K562 (cell line): ENCODE measurements at regions not wholly inside any gene's neighbourhood (a gene's known extent, or its start where the extent isn't known, plus 50 kb on each side); places are given as distances from the start of the nearest gene placed in this dataset.

Source experiments
- CSDE1 ChIP-seq, 2 experiments: fragments of 450-650 bp; IDR thresholded peaks; 2 replicates each; pipeline ENCODE4 v1.6.1; 2016; ENCODE audit warnings: mild to moderate bottlenecking in 1 of 2
- FIP1L1 ChIP-seq: fragments of 200-400 bp; formaldehyde crosslinking; IDR thresholded peaks from 2 replicates; pipeline ENCODE4 v1.6.1; 2018; ENCODE audit warnings: mild to moderate bottlenecking, low read depth, low read length; ENCODE audit not compliant: poor library complexity, severe bottlenecking
- GTF2B ChIP-seq: IDR thresholded peaks from 2 replicates; pipeline ENCODE4 v1.6.1; 2011; ENCODE audit not compliant: insufficient read length; ENCODE audit errors: extremely low read depth
- IRF1 ChIP-seq: sonication (generic); formaldehyde crosslinking; IDR thresholded peaks from 2 replicates; pipeline ENCODE4 v1.8.0; 2022; ENCODE audit warnings: missing genetic modification reagents, mild to moderate bottlenecking, borderline replicate concordance
- MYBL2 ChIP-seq, 2 experiments: fragments of 450-650 bp in 1 of 2; sonication (generic) in 1 of 2; formaldehyde crosslinking in 1 of 2; IDR thresholded peaks; 2 replicates each; pipeline versions ENCODE4 v1.6.1 to v1.8.1; 2017 to 2022; ENCODE audit warnings: borderline replicate concordance in 1 of 2, inconsistent platforms in 1 of 2, low read depth in 1 of 2, mild to moderate bottlenecking in 1 of 2, missing genetic modification reagents in 1 of 2, moderate library complexity in 1 of 2
- SP2 ChIP-seq: IDR thresholded peaks from 2 replicates; pipeline ENCODE4 v1.6.1; 2011; ENCODE audit warnings: mild to moderate bottlenecking, low read depth, low read length, moderate library complexity; ENCODE audit not compliant: poor library complexity, severe bottlenecking; ENCODE audit errors: extremely low read depth
- WHSC1 ChIP-seq: IDR thresholded peaks from one replicate; pipeline ENCODE4 v1.6.1; 2012; ENCODE audit warnings: low read length, control low read depth, inconsistent platforms
- ZBTB12 ChIP-seq: fragments of 250-450 bp; sonication (Bioruptor Pico); IDR thresholded peaks from 2 replicates; pipeline ENCODE4 v1.4.0; 2020
- ZBTB26 ChIP-seq: fragments of 450-650 bp; formaldehyde crosslinking; IDR thresholded peaks from 2 replicates; pipeline ENCODE4 v1.4.0; 2022; ENCODE audit warnings: missing genetic modification characterization
- ZBTB9 ChIP-seq: fragments of 450-650 bp; formaldehyde crosslinking; IDR thresholded peaks from 2 replicates; pipeline ENCODE4 v1.4.0; 2020; ENCODE audit warnings: mild to moderate bottlenecking, moderate library complexity
- ZNF318 ChIP-seq, 2 experiments: fragments of 450-650 bp; IDR thresholded peaks; 2 replicates each; pipeline ENCODE4 v1.6.1; 2016; ENCODE audit warnings: mild to moderate bottlenecking in 2 of 2, borderline replicate concordance in 1 of 2, low read depth in 1 of 2, moderate library complexity in 1 of 2
- ZNF586 ChIP-seq: fragments of 450-650 bp; formaldehyde crosslinking; conservative IDR thresholded peaks from 2 replicates; pipeline ENCODE4 v1.4.0; 2020; ENCODE audit warnings: mild to moderate bottlenecking, moderate library complexity

GRCh38 chr3:171977860-171978259 is 61.5 kb upstream of the FNDC3B start (continued):
- TF ChIP-seq ZNF318 (IDR thresholded peaks at IDR 0.05; ENCODE audit: borderline replicate concordance in 1 of 2, low read depth in 1 of 2) (no peak), ZBTB26 (CRISPR knock-in tag) (no peak), CSDE1 (IDR thresholded peaks at IDR 0.05) (no peak), ZNF586 (CRISPR knock-in tag) (no peak), FIP1L1 (no peak), SP2 (no peak), IRF1 (CRISPR knock-in tag) (no peak), WHSC1 (no peak), ZBTB9 (CRISPR knock-in tag) (no peak), MYBL2 (IDR thresholded peaks at IDR 0.05; ENCODE audit: low read depth) (no peak), MYBL2 (CRISPR knock-in tag; IDR thresholded peaks at IDR 0.05; ENCODE audit: borderline replicate concordance) (no peak), ZBTB12 (CRISPR knock-in tag) (no peak), GTF2B (no peak)
